HG03439 (cell line): ENCODE measurements at regions not wholly inside any gene's neighbourhood (a gene's known extent, or its start where the extent isn't known, plus 50 kb on each side); places are given as distances from the start of the nearest gene placed in this dataset.

Source experiments
- ATAC-seq: cut with Tn5 transposase; IDR thresholded peaks from one replicate; pipeline ENCODE4 v1.9.1; 2021; ENCODE audit warnings: mild to moderate bottlenecking, moderate library complexity; ENCODE audit not compliant: unreplicated experiment

DNA sequence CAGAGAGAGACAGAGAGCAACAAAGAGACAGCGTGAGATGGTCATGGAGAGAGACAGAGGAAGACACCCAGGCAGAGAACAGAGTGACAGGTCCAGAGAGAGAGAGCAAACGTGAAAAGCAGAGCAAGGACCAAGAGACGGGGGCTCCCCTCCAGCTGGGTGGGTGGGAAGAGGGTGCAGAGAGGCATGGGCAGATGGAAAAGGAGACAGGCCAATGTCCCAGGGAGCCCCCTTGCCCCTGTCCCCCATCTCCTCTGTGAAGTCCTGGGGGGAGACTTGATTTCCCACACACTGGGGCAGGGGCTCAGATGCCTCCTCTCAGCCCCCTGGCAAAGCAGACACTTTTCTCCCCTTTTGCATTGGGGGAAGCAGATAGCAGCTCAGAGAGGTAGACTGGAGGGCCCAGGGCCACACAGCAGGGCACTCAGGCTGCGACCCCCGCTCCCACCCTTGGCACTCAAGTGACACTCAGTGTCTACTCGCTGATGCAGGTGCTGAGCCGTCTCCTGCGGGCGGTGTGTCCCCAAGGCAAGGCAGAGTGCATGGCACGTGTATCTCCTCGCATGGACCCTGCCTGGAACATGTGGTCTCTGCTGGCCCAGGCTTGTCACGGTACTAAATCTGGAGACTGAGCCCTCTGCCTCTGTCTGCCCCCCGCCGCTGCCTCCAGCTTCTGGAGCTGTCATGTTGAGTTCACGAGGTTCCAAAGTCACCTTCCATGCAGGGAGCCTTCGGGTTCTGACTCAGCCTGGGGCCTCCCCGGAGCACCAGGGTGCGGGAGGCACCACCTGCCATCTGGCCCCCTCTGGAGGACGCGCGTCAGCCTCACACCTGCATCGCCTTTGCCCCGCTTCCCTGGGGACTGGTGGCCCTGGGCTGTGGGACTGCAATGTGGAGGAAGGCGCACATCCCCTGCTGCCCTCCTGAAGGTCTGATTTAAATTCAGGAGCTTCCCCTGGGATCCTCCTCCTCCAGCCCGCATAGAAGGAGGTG, 215.9 kb upstream of the GSE1 start:
- ATAC-seq: no peak

DNA sequence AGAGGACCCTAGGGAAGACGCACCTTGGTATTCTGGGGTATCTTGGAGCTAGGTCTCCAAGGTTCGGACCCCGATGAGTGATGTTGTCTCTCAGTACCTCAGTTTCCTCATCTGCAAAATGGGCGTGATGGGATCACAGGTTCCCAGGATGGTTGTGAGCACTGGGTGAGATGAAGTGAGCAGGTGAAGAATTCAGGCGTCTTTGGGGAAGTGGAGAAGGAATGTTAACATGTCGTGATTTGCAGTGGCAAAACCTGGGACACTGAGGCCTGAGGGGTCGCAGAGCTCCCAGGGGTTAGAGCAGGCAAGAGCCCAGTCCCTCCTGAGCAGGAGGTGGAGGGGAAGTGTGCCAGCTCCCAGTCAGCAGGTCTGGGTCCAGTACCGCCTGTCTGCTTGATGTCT, 215.1 kb upstream of the GSE1 start:
- ATAC-seq: no peak

DNA sequence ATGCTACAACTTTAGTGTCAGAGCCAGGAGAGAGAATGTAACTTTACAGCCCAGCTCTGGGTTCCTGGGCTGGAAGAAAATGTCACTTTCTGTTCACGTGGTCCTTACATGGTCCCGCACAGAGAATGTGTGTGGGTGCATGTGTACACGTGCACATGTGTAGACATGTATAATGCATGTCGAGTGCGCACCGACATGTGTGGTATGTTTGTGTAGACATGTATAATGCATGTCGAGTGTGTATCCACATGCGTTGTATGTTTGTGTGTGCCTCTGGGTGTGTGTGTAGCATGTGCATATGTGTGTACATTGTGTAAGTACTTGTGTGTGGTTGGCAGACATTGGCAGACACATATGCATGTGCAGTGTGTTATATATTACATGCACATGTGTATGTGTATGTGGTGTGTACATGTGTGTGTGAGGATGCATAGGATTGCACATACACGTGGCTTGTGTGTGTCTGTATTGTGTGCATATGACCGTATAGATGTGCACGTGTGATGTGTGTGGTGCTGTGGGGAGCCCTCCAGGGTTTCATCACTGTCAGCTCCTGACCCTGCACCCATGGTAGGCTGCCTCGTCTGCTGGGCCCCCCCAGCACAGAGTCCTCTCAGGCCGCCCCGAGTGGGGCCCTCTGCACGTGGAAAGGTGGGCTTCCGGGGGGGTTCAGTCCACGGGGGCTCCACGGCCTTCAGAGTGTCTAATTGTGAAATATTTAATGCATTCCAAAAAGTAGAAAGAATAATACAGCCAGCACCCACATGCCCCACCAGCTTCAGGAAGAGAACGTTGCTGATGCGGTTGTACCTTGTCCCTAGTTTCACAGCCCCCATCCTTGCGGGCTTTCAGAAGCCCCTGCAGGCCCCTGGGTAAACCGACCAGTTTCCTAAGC, 214.2 kb upstream of the GSE1 start:
- no peak for ATAC-seq

DNA sequence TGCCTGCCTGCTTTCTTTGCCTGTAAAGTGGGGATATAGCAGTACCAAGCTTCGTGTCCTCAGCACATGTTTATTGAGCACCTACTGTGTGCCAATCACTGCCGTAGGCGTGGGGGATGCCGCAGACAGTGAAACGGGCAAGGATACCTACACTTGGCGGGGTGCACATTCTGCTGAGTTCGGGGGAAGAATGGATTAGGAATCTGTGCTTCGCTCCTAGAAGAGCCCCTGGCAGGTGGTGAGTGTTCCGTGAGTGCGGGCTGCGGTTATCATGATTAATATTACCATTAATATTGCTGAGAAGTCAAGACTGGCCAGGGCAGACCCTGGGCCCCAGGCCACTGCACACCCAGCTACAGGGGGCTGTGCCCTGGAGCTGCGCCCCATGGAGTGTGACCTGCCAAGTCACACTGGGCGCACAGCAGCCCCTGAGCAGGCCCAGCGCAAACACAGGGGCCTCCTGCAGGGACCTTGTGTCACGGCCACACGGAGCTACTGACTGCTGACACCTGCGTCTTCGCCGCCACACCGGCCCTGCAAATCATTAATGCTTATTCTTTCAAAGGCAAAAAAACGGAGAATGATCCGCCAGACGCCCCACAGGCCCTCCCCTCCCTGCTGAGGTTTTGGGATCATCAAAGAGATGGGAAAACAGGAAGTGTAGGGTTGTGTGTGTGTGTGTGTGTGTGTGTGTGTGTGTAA, 213.4 kb upstream of the GSE1 start:
- no peak for ATAC-seq

DNA sequence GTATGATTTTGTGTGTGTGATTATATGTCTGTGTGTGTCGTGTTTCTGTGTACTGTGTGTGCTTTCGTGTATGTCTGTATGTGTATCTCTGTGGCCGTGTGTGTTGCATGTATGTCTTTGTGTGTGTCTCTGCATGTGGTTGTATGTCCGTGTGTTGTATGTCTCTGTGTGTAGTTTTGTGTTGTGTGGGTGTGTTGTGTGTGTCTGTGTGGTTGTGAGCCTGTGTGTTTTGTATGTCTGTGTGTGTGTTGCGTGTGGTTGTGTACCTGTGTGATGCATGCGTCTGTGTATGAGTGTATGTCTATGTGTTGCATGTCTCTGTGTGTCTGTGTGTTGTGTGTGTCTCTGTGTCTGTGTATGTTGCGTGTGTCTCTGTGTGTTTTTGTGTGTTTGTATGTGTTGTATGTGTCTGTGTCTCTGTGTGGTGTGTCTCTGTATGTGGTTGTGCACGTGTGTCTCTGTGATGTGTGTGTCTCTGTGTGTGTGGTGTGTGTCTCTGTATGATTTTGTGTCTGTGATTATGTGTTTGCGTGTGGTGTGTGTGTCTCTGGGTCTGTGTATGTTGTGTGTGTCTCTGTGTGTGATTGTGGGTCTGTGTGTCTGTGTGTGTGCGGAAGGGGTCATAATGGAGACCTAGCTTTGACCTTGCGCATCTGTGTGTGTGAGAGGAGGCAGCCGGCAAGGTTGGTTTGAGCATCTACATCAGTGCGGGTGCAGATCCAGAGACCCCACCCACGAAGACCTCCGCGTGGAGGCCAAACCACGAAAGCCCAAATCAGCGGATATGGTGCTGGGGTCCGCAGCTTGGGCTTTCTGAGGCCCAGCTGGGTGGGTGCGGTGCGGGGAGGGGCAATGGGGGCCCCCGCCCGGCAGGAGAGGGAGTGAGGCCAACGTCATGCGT, 212.6 kb upstream of the GSE1 start:
- no peak for ATAC-seq

DNA sequence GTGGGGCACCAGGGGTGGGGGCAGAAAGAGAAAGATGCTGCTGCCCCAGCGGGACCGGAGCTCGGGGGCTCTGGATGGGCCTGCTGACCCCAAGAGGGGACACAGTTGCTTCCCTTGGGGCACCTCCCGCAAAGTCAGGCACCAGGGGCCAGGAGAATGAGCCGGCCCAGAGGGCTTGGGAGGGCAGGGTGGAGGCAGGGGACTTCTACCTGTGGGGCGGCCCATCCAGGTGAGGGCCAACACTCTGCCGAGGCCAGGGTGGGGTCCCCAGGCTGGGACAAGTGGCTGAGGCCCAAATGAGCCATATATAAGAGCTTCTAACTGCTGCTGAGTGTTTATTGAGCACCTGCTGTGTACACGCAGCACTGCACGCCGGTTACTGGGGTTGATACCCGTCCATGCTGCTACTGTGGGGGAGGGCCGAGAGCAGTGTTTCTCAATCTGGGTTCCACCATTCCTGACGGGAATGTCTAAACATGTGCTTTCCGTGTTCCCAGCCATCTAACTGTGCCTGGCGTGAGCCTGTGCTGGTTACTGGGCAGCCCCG, 211.7 kb upstream of the GSE1 start:
- ATAC-seq: no peak

DNA sequence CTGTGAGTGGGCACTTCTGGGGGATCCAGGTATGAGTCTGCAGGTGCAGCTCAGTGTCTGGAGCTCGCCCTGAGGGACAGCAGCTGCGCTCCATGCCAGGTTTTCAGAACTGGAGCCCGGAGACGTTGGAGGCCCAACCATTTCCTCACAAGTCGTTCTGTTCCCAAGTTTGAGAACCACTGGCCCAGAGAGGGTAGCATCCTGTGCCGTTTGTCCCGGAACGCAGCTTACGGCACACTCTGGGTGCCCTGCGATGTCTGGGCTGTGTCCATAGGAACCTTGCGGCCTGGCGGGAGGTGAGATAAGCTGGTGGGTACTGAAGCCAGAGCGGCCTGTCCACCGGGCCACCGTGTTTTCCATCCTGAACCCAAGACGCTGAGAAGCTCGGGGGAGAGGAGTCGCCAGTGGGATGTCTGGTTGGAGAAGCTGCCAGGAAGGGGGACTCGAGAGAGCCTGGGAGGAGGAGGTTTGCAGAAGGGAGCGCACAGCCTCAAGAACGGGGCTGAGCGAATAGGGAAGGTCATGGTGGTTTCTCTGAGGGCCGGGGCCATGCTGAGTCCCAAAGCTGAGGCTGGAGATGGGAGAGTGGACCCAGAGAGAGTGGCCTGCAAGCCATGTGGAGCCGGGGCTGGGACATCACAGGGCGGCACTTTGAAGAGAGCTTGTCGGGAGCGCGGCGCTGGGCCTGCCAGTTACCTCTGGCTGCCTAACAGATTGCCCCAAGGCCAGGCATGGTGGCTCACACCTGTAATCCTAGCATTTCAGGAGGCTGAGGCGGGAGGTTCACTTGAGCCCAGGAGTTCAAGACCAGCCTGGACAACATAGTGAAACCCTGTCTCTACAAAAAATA, 211.0 kb upstream of the GSE1 start:
- ATAC-seq: no peak

DNA sequence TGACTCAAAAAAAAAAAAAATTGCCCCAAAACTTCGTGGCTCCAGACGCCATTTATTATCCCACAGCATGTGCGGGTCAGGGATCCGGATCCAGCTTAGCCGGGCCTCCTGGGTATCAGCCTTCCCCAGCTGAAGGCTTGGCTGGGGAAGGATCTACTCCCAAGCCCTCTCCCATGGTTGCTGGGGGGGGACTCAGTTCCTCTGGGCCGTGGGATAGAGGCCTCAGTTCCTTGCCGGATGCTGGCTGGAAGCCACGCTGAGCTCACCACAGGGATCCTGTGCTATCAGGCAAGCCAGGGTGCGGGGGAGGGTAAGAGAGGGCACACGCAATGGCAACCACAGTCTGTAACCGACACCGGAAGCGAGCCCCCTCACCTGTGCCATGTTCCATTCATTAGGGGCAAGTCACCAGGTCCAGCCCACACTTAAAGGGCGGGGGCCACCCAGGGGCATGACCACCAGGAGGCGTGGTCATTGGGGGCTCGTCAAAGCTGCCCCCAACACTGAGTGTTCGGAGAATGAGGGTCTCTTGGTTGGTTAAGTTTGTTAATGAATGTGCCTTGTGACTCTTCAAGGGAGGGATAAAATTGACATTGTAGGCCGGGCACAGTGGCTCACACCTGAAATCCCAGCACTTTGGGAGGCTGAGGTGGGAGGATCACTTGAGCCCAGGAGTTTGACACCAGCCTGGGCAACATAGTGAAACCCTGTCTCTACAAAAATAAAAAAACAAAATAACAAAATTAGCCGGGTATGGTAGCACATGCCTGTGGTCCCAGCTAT, 210.0 kb upstream of the GSE1 start:
- no peak for ATAC-seq

DNA sequence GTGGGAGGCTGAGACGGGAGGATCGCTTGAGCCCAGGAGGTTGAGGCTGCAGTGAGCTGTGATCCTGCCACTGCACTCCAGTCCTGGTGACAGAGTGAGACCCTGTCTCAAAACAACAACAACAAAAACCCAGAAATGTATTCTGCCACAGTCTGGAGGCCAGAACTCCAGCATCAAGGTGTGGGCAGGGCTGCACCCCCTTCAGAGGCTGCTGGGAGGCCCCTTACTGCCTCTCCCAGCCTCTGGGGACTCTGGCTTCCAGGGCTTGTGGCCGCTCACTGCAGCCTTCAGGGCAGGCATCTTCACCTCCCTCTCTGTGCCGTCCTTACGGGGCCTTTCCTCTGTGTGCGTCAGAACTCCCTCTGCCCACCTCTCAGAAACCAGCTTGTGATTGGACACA, 209.4 kb upstream of the GSE1 start:
- ATAC-seq: no peak

DNA sequence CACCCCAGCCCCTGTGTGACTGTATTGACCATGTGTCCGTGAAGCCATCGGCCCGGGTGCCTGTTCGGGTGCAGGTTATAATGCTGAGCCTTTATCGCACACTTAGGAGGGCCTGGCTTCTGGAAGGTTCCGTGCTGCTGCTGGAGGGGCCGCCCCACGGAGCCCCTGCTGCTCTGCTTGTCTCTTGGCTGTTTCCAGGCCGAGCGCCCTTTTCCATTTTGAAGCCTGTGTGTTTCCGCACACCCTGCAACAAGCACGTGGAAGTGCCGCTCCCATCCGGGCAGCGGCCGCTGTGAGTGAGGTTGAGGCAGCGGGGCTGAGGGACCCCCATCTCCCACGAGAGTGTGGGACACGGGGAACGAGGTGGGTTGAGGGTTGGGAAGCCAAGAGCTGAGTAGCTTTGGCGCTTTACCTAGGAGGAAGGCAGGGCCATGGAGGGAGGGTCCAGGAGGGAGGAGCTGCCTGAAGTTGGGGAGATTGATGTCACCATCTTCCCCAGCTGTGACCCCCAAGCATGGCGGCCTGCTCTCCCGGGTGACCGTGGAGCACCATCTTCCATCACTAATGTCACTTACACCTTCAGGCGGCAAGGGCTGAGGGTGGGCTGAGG, 200.1 kb upstream of the GSE1 start:
- ATAC-seq: no peak

DNA sequence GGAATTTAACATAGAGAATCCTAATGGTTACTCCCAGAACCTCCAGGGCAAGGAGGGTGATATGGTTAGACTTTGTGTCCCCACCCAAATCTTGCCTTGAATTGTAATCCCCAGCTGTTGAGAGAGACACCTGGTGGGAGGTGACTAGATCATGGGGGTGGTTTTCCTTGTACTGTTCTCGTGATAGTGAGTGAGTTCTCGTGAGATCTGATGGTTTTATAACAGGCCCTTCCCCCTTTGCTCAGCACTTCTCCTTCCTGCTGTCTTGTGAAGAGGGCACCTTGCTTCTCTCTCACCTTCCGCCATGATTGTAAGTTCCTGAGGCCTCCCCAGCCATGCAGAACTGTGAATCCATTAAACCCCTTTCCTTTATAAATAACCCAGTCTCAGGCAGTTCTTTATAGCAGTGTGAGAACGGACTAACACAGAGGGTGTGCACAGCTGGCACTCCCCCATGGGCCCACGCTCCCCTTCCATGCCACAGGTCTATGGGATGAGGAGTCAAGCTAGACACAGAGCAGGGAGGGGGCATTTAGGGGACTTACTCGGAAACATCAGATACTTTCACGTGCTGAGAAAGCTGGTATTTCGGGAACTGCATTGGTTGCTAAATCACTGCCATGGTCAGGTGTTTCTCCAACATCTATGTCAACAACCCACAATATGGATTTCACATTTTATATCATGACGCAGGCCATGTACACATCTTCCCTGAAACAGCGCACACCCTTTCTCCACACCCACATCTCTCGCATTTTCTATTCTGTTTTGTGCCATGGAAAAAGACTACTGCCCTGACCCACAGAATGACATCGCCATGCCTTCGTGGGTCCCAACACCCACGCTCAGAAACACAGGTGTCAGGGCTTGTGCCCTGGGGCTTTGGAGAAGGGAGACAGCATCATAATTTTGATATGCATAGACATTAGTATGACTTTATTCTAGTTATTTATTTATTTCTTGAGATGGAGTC, 199.1 kb upstream of the GSE1 start:
- no peak for ATAC-seq

DNA sequence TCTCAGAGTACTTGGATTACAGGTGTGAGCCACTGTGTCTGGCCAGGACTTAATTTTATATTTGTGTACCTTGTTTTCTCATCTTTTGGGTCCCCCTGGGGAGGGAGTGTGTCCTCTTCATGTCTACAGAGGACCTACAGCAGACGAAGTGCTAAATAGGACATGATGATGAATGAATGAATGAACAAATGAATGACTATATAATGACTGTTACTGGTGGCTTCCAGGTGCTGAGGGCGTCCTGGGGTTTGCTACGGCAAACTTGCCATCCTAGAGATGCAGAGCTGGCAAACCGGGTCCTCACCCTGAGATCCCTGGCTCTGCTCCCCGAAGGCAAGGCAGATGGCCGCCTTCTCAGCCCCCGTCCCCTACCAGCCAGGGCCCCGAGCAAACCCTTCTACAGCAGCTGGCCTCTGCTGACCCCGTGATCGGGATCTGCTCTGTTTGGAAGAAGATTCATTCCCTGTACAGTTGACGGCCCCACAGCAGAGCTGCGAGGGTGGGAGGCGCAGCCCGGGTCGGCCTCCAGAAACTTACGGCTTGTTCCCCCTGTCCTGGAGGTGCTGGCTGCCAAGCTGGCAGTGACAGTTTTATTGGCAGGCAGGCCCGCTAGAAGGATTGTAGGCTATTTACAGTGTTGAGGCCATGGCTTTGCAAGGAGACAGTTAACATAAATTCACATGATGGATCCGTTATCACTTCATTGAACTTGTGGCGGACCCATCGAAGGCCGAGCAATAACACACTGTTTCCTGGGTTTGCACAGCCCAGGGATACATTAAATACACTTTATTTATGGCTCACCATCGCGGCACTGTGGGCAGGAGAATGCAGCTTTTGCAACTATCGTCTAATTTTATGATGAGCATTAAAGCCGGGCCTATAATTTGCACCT, 197.7 kb upstream of the GSE1 start:
- no peak for ATAC-seq

DNA sequence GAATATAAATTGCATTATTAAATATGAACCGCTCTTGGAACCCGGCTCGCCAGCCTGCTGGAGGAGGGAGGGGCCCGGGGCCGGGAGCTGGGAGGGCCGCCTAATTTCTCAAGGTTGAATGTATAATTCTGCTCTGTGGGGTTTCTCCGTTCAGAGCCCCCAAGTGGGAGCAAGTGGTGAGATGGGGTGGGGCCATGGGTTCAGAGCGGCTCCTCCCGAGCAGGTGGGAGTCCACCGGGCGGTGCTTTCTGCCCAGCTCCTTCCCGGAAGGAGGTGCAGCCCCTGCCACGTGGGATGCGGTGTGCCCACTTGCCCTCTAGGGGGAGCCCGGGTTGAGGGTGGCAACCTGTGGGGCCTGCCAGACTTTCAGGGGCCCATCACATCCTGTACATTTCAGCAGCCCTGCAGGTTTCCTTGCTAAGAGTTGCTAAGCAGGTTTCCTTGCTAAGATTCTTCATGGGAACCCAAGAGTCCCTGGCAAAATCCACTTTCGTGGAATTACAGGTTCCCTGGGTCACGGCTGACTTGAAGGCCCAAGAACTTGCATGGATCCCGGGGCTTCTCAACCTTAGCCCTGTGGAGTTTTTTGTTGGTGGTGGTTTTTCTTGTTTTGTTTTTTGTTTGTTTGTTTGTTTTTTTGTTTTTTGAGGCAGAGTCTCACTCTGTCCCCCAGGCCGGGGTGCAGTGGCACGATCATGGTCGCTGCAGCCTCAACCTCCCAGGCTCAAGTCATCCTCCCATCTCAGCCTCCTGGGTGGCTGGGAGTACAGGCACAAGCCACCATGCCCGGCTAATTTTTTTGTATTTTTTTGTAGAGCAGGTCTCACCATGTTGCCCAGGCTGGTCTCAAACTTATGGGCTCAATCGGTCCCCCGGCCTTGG, 196.7 kb upstream of the GSE1 start:
- no peak for ATAC-seq

DNA sequence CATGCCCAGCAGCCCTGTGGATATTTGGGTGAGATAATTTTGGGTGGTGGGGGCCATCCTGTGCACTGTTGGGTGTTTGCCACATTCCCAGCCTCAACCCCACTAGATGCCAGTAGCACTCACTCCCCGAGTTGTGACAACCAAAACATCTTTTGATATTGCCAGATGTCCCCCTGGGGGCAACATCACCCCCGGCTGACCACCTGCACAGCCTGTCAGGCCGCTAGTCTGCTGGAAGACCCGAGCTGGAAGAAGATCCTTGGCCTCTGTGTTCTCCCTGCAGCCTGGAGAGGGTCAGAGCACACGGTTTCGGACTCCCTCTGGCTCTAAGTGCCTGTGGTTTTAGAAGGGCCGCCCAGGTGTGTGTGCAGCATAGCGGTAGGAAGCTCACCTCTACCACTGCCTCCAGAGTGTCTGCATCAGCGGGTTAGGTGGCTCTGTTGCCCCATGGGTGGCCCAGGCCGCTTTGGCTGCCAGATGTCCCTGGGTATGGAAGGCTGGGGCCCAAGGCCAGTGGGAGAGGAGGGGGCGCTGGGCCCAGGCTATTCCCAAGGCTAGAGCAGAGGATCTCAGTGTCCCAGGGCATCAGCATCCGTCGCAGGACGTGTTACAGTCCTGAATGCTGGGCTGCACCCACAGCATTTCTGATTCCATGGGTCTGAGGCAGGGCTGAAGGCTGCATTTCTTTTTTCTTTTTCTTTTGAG, 195.8 kb upstream of the GSE1 start:
- no peak for ATAC-seq
